ENCODE measurements at regions not wholly inside any gene's neighbourhood (a gene's known extent, or its start where the extent isn't known, plus 50 kb on each side); places are given as distances from the start of the nearest gene placed in this dataset.
A peak's percentile ranks its signal among the peaks of the same experiment; 100 is the strongest.

DNA sequence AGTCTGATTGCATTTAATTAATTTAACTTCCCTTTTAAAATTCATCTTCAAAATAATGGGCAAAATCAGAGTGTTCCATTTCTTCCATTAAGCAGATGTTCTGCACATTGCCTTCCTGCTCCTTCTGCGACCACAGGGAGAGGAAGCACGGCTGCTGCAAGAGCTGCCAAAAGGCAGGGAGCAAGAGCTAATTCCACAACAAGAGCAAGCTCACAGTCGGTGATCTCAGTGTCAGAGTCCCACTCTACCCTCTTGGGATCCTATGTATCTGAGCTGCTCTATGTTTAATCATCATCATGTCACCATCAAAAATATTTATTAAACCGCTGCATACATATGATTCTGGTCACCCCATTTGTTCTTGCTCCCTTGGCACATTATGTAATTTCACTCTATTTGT lies 255.3 kb upstream of the CAMK1G start:
- ATAC-seq: no peak
- TF ChIP-seq POLR2AphosphoS5 (IDR thresholded peaks at IDR 0.05) (no peak), POLR2A (IDR thresholded peaks at IDR 0.05) (no peak), EP300 (IDR thresholded peaks at IDR 0.05) (no peak)
- TF ChIP-seq, protein P1, sequence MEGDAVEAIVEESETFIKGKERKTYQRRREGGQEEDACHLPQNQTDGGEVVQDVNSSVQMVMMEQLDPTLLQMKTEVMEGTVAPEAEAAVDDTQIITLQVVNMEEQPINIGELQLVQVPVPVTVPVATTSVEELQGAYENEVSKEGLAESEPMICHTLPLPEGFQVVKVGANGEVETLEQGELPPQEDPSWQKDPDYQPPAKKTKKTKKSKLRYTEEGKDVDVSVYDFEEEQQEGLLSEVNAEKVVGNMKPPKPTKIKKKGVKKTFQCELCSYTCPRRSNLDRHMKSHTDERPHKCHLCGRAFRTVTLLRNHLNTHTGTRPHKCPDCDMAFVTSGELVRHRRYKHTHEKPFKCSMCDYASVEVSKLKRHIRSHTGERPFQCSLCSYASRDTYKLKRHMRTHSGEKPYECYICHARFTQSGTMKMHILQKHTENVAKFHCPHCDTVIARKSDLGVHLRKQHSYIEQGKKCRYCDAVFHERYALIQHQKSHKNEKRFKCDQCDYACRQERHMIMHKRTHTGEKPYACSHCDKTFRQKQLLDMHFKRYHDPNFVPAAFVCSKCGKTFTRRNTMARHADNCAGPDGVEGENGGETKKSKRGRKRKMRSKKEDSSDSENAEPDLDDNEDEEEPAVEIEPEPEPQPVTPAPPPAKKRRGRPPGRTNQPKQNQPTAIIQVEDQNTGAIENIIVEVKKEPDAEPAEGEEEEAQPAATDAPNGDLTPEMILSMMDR (IDR thresholded peaks at IDR 0.05): no peak
- Histone ChIP-seq H3K9me3 (no peaks in the 10 kb centered on the region), H3K4me3 (no peak overlapping the region), H3K27ac (no peak overlapping the region), H3K36me3 (no peaks in the 10 kb centered on the region), H3K27me3 (no peaks in the 10 kb centered on the region), H3K4me1 (no peaks in the 10 kb centered on the region)
- 18 to 42% methylated on average over 4 of the region's 4 CpGs for WGBS, 2 donors (ENCODE audit: low coverage in 1 of 2)

GRCh38 chr1:209335178-209335577 lies 248.3 kb upstream of the CAMK1G start:
- Histone ChIP-seq H3K36me3 (no peaks in the 10 kb centered on the region), H3K27me3 (no peaks in the 10 kb centered on the region), H3K9me3 (no peaks in the 10 kb centered on the region), H3K4me1 (no peaks in the 10 kb centered on the region), H3K27ac (no peak overlapping the region), H3K4me3 (no peak overlapping the region)
- WGBS, 2 donors (ENCODE audit: low coverage in 1 of 2): 58 to 80% methylated on average over 1 of the region's 2 CpGs
- ATAC-seq: no peak
- TF ChIP-seq, protein P1 (IDR thresholded peaks at IDR 0.05): peak in 2 of 4 experiments; percentile 5 to 41
- no peak for TF ChIP-seq POLR2A (IDR thresholded peaks at IDR 0.05)

DNA sequence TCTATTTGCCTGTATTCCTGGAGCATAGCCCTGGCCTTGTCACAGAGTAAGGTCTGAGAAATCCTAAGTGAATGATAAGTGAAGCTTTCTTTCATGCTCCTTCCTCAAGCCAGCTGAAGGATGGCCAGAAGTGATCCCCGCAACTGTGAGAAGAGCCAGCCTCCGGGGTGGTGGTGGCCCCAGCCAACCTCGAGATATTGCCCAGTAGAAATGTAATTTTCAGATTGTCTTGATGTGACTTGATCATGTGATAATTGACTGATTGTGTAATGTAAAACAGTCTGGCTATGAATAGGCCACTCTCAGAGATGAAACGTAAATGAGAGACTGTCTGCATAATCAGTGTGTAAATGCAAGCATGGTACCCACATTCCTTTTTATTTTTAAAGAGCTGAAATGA lies 242.4 kb upstream of the CAMK1G start:
- Histone ChIP-seq H3K9me3 (no peaks in the 10 kb centered on the region), H3K4me3 (no peak overlapping the region), H3K36me3 (no peaks in the 10 kb centered on the region), H3K27me3 (no peaks in the 10 kb centered on the region), H3K4me1 (no peaks in the 10 kb centered on the region), H3K27ac (no peak overlapping the region)
- 18 to 48% methylated on average over 3 to 4 of the region's 4 CpGs for WGBS, 2 donors (ENCODE audit: low coverage in 1 of 2)
- peak; percentile 28 for ATAC-seq
- TF ChIP-seq POLR2AphosphoS5 (IDR thresholded peaks at IDR 0.05) (no peak), EP300 (IDR thresholded peaks at IDR 0.05) (no peak), POLR2A (IDR thresholded peaks at IDR 0.05) (no peak)
- TF ChIP-seq, protein P1 (IDR thresholded peaks at IDR 0.05): no peak

DNA sequence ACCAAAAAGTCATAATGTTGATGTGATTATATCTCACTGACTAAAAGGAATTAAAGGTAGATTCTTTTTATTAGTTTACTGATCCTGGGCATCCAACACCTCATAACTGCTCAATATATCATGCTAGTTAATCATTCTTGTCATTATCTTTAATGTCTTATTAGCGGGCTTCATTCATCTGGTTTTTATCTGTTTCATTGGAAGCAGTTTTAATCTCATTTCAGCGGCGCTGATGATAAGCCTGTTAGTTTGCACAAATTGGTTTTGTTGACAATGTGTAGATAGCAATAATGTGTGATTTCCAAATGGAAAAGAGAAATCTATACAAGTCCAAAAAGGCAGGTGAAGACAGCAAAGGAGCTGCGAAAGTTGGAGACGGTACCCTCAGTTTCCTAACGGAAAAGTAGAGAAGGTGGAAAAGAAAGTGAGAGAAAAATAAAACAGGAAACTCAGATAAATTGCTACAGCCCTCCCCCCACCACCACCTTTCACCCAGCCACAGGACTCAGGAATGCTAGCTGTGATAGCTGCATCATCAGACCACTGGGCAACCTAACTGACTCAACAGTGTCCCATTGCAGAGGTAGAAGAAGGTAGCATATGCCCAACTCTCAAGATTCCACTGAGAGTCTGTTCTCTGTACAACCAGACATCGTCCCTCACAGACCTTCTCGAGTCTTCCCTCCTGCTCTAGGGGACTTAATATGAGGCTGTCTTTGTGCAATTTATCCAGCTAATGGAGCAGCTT lies 241.7 kb upstream of the CAMK1G start:
- Histone ChIP-seq H3K36me3 (no peaks in the 10 kb centered on the region), H3K27ac (no peak overlapping the region), H3K4me1 (no peaks in the 10 kb centered on the region), H3K27me3 (no peaks in the 10 kb centered on the region), H3K9me3 (no peaks in the 10 kb centered on the region), H3K4me3 (no peak overlapping the region)
- 58 to 77% methylated on average over 5 to 8 of the region's 8 CpGs for WGBS, 2 donors (ENCODE audit: low coverage in 1 of 2)
- ATAC-seq: no peak
- TF ChIP-seq POLR2AphosphoS5 (IDR thresholded peaks at IDR 0.05) (no peak), POLR2A (IDR thresholded peaks at IDR 0.05) (no peak), EP300 (IDR thresholded peaks at IDR 0.05) (no peak)
- TF ChIP-seq, protein P1 (IDR thresholded peaks at IDR 0.05): no peak

DNA sequence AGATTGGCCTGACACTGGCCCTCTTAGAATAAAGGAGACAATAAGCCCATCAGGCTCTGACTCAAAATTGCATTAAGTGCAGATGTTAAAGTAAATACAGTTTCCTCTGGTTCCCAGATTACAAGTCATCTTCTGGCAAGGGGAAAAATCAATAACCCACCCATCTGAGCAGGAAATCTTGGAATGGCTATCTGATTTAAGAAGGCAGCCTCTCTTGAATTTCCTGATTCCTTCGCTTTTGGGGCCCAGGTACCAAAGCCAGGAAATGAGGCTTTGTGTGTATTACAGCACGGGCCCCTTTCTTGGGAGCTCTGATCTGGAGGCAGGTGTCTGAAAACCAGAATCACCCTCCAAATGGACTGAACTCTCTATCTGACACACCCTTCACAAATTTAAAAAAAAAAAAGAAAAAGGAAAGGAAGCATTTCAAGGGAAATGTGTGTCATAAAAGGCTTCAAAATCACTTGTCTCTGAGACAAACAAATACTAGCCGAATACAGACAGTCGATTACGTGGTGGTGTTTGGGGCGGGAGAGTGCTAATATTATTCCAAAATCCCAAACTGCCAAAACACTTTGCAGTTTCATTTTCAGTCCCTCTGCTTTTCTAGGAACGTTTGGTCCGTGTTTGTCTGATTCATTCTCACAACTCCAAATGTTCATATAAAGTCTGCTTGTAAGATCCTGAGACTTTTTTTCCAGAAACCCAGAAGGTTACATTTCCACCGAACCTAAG lies 240.9 kb upstream of the CAMK1G start:
- H3K4me1 ChIP-seq: no peaks in the 10 kb centered on the region
- no peak for ATAC-seq
- TF ChIP-seq POLR2AphosphoS5 (IDR thresholded peaks at IDR 0.05): no peak
- TF ChIP-seq, protein P1 (IDR thresholded peaks at IDR 0.05): no peak
- TF ChIP-seq POLR2A (IDR thresholded peaks at IDR 0.05): no peak
- no peak for TF ChIP-seq EP300 (IDR thresholded peaks at IDR 0.05)
- H3K4me3 ChIP-seq: no peak overlapping the region
- peak overlapping the region in 1 of 4 donors; percentile 17 for H3K27ac ChIP-seq
- no peaks in the 10 kb centered on the region for H3K9me3 ChIP-seq
- H3K27me3 ChIP-seq: no peaks in the 10 kb centered on the region
- H3K36me3 ChIP-seq: no peaks in the 10 kb centered on the region
- 40 to 49% methylated on average over 8 to 9 of the region's 9 CpGs for WGBS, 2 donors (ENCODE audit: low coverage in 1 of 2)
